ENCODE measurements at regions not wholly inside any gene's neighbourhood (a gene's known extent, or its start where the extent isn't known, plus 50 kb on each side); places are given as distances from the start of the nearest gene placed in this dataset.

DNA sequence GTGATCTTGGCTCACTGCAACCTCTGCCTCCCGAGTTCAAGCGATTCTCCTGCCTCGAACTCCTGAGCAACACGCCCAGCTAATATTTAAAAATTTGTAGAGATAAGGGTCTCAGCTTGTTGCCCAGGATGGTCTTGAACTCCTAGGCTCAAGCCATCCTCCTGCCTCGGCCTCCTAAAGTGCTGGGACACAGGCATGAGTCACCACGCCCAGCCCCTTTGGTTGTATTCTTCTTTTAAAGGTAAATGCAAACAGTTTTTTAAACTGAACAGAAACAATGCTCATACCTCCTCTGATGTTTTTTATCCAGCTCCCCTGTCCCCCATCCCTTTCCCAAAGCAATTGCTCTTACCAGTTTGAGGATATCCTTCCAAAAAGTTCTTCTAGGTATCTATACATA, 79.5 kb upstream of the DUSP5 start:
- no peak for ATAC-seq
- TF ChIP-seq, protein P1, sequence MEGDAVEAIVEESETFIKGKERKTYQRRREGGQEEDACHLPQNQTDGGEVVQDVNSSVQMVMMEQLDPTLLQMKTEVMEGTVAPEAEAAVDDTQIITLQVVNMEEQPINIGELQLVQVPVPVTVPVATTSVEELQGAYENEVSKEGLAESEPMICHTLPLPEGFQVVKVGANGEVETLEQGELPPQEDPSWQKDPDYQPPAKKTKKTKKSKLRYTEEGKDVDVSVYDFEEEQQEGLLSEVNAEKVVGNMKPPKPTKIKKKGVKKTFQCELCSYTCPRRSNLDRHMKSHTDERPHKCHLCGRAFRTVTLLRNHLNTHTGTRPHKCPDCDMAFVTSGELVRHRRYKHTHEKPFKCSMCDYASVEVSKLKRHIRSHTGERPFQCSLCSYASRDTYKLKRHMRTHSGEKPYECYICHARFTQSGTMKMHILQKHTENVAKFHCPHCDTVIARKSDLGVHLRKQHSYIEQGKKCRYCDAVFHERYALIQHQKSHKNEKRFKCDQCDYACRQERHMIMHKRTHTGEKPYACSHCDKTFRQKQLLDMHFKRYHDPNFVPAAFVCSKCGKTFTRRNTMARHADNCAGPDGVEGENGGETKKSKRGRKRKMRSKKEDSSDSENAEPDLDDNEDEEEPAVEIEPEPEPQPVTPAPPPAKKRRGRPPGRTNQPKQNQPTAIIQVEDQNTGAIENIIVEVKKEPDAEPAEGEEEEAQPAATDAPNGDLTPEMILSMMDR (IDR thresholded peaks at IDR 0.05) = no peak
- no peak for TF ChIP-seq POLR2A (IDR thresholded peaks at IDR 0.05)

DNA sequence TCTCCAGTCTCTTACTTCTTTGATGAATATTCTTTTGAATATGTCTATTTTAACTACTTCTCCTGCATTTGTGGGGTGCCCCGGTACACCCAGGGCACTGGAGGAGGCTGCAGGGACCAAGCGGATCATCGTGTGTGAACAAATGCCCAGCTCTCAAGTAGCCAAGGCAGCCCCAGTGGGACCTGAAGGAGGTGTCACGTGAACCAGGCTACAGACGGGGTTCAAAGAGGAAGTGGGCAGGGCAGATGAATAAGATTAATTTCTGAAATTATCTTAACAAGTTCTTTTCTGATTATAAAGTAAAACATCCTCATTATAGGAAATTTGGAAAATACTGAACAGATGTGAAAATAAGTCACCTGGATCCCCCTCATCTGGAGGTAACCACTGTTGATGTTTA, 78.4 kb upstream of the DUSP5 start:
- TF ChIP-seq, protein P1 (IDR thresholded peaks at IDR 0.05) = no peak
- TF ChIP-seq POLR2A (IDR thresholded peaks at IDR 0.05) = no peak
- ATAC-seq (no peak), DNase-seq (no peak)
- 78 to 82% methylated on average over 5 of the region's 5 CpGs for WGBS, 2 donors
- Histone ChIP-seq H3K36me3 (replicated peaks in 1 of 2; ENCODE audit: insufficient read depth in 1 of 2, low read depth in 2 of 2) (no peaks in the 10 kb centered on the region), H3K4me3 (no peak overlapping the region), H3K9me3 (no peaks in the 10 kb centered on the region), H3K27ac (no peak overlapping the region), H3K4me1 (no peaks in the 10 kb centered on the region), H3K27me3 (no peaks in the 10 kb centered on the region)
- intact Hi-C loops (cut with DNase I) = no loop called here

More for the DNA sequence above, 79.5 kb upstream of the DUSP5 start:
- H3K27ac ChIP-seq = no peak overlapping the region
- intact Hi-C loops (cut with DNase I) = no loop called here
- no peaks in the 10 kb centered on the region for H3K36me3 ChIP-seq (replicated peaks in 1 of 2; ENCODE audit: insufficient read depth in 1 of 2, low read depth in 2 of 2)
- no peaks in the 10 kb centered on the region for H3K27me3 ChIP-seq
- no peaks in the 10 kb centered on the region for H3K4me1 ChIP-seq
- WGBS, 2 donors = 77 to 87% methylated on average over 6 of the region's 6 CpGs
- no peak overlapping the region for H3K4me3 ChIP-seq
- no peak for DNase-seq
- no peaks in the 10 kb centered on the region for H3K9me3 ChIP-seq

DNA sequence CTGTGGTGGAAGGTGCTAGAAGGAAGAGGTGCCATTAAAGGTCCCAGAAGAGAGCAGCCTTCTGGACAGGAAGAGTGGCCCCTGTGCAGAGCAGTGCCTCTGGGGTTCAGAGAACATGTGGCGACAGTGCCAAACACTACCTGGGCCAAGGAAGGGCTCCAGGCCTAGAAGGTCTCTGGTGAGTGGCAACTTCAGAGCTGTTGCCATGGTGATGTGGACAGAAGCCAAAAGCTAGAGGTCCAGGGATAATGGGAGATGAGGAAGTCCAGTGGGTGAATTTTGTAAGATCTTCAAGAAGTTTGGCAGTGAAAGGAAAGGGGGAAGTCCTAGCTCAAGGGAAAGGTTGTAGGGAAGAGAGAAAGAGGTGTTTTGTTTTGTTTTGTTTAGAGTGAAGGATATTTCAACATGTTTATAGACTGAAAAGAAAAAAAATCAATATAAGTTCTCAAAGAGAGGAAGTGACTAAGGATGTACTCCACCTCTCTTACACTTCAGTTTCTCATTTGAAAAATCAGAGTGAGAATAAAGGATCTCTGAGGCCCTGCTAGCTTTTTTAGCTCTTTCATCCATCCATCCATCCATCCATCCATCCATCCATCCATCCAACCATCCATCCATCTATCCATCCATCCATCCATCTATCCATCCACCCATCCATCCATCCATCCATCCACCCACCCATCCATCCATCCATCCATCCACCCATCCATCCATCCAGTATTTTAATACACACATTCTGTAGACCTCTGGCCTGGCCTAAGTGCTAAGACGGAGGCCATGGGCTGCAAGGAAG, 77.1 kb upstream of the DUSP5 start:
- Histone ChIP-seq H3K4me3 (no peak overlapping the region), H3K36me3 (replicated peaks in 1 of 2; ENCODE audit: insufficient read depth in 1 of 2, low read depth in 2 of 2) (no peaks in the 10 kb centered on the region), H3K4me1 (no peaks in the 10 kb centered on the region), H3K9me3 (no peaks in the 10 kb centered on the region), H3K27ac (no peak overlapping the region), H3K27me3 (no peaks in the 10 kb centered on the region)
- peak; percentile 34 to 79 (median 54) for DNase-seq
- WGBS, 2 donors = 87 to 92% methylated on average over 2 of the region's 2 CpGs
- intact Hi-C loops (cut with DNase I) = no loop called here
- no peak for ATAC-seq
- no peak for TF ChIP-seq POLR2A (IDR thresholded peaks at IDR 0.05)
- TF ChIP-seq, protein P1 (IDR thresholded peaks at IDR 0.05) = no peak

DNA sequence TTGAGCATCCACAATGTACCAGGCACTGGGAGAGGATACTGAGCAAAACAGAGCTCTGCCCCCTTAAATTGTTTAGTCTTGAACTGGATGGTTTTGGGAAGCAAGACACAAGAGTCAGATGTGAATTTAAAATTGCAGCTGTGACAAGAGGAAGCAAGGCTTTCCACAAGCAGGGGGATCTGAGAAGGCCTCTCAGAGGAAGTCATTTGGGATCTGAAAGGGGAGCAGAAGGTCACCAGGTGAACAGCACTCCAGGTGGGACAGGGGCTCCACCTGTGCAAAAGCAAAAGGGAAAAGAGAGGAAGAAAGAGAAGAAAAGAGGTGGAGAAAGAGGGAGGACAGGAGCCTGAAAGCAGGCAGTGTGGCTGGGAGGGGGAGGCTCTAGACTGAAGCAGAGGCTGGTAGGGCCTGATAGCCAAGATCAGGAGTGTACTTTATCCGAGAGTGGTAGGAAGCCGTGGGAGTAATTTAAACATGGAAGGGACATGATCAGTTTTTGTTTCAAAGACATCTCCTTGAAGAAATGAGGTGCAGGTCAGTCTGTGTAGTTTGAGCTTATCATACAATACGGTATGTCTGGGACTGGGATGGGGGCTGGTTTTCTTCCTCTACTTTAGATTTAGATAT, 76.1 kb upstream of the DUSP5 start:
- intact Hi-C loops (cut with DNase I) = no loop called here
- no peaks in the 10 kb centered on the region for H3K27me3 ChIP-seq
- ATAC-seq (no peak), DNase-seq (no peak)
- no peaks in the 10 kb centered on the region for H3K36me3 ChIP-seq (replicated peaks in 1 of 2; ENCODE audit: insufficient read depth in 1 of 2, low read depth in 2 of 2)
- peaks cover 9% of the 10 kb centered on the region for H3K4me1 ChIP-seq
- H3K9me3 ChIP-seq = no peaks in the 10 kb centered on the region
- TF ChIP-seq, protein P1 (IDR thresholded peaks at IDR 0.05) = no peak
- TF ChIP-seq POLR2A (IDR thresholded peaks at IDR 0.05) = no peak
- H3K4me3 ChIP-seq = no peak overlapping the region
- no peak overlapping the region for H3K27ac ChIP-seq
- 75 to 84% methylated on average over 3 of the region's 3 CpGs for WGBS, 2 donors
